Uterus (tissue), 2 donors: ENCODE measurements at regions not wholly inside any gene's neighbourhood (a gene's known extent, or its start where the extent isn't known, plus 50 kb on each side); places are given as distances from the start of the nearest gene placed in this dataset.

Source experiments
- CTCF ChIP-seq, 4 experiments: fragments of 200-600 bp in 2 of 4; fragments of 450-650 bp in 2 of 4; sonication (generic) in 2 of 4; IDR thresholded peaks; one replicate each; pipeline ENCODE4 v1.5.1; 2016 to 2019; ENCODE audit warnings: antibody characterized with exemption in 4 of 4, mild to moderate bottlenecking in 2 of 4, moderate library complexity in 1 of 4
- POLR2A ChIP-seq, 2 donors: fragments of 450-650 bp; IDR thresholded peaks; one replicate each; pipeline ENCODE4 v1.6.1; 2016; ENCODE audit warnings: antibody characterized with exemption in 2 of 2, mild to moderate bottlenecking in 1 of 2, moderate library complexity in 1 of 2

- TF ChIP-seq CTCF (IDR thresholded peaks at IDR 0.05) (no peak), POLR2A (IDR thresholded peaks at IDR 0.05) (no peak)
These were observed 779.9 kb upstream of the ACO1 start for GRCh38 chr9:31604531-31604930.
